ENCODE measurements at regions not wholly inside any gene's neighbourhood (a gene's known extent, or its start where the extent isn't known, plus 50 kb on each side); places are given as distances from the start of the nearest gene placed in this dataset.

GRCh38 chr10:52956861-52957260 is 184.3 kb upstream of the MBL2 start:
- Mint-ChIP-seq H3K9me3 (ENCODE audit: unreplicated experiment) (no peaks in the 10 kb centered on the region), H3K4me1 (ENCODE audit: unreplicated experiment) (no peaks in the 10 kb centered on the region), H3K27ac (ENCODE audit: unreplicated experiment) (no peak overlapping the region), H3K36me3 (ENCODE audit: low read depth, unreplicated experiment) (no peaks in the 10 kb centered on the region), H3K27me3 (ENCODE audit: unreplicated experiment) (peaks cover 2% of the 10 kb centered on the region), H3K4me3 (ENCODE audit: unreplicated experiment) (no peak overlapping the region)
- TF ChIP-seq CTCF (IDR thresholded peaks at IDR 0.05; ENCODE audit: unreplicated experiment): no peak
- no peak for DNase-seq (ENCODE audit: low spot score)

GRCh38 chr10:52956461-52956860 is 183.9 kb upstream of the MBL2 start:
- no peak overlapping the region for H3K27ac Mint-ChIP-seq (ENCODE audit: unreplicated experiment)
- H3K36me3 Mint-ChIP-seq (ENCODE audit: low read depth, unreplicated experiment): no peaks in the 10 kb centered on the region
- TF ChIP-seq CTCF (IDR thresholded peaks at IDR 0.05; ENCODE audit: unreplicated experiment): no peak
- H3K4me1 Mint-ChIP-seq (ENCODE audit: unreplicated experiment): no peaks in the 10 kb centered on the region
- no peak for DNase-seq (ENCODE audit: low spot score)
- no peaks in the 10 kb centered on the region for H3K9me3 Mint-ChIP-seq (ENCODE audit: unreplicated experiment)
- H3K4me3 Mint-ChIP-seq (ENCODE audit: unreplicated experiment): no peak overlapping the region
- peaks cover 2% of the 10 kb centered on the region for H3K27me3 Mint-ChIP-seq (ENCODE audit: unreplicated experiment)

- Mint-ChIP-seq H3K4me3 (ENCODE audit: unreplicated experiment) (no peak overlapping the region), H3K9me3 (ENCODE audit: unreplicated experiment) (no peaks in the 10 kb centered on the region), H3K27me3 (ENCODE audit: unreplicated experiment) (peaks cover 2% of the 10 kb centered on the region), H3K36me3 (ENCODE audit: low read depth, unreplicated experiment) (no peaks in the 10 kb centered on the region), H3K27ac (ENCODE audit: unreplicated experiment) (no peak overlapping the region), H3K4me1 (ENCODE audit: unreplicated experiment) (no peaks in the 10 kb centered on the region)
- TF ChIP-seq CTCF (IDR thresholded peaks at IDR 0.05; ENCODE audit: unreplicated experiment): no peak
- DNase-seq (ENCODE audit: low spot score): no peak
Observed at GRCh38 chr10:52955337-52955736, 182.8 kb upstream of the MBL2 start.

- H3K36me3 Mint-ChIP-seq (ENCODE audit: low read depth, unreplicated experiment): no peaks in the 10 kb centered on the region
- peaks cover 2% of the 10 kb centered on the region for H3K27me3 Mint-ChIP-seq (ENCODE audit: unreplicated experiment)
- DNase-seq (ENCODE audit: low spot score): no peak
- H3K9me3 Mint-ChIP-seq (ENCODE audit: unreplicated experiment): no peaks in the 10 kb centered on the region
- no peaks in the 10 kb centered on the region for H3K4me1 Mint-ChIP-seq (ENCODE audit: unreplicated experiment)
- H3K27ac Mint-ChIP-seq (ENCODE audit: unreplicated experiment): no peak overlapping the region
- TF ChIP-seq CTCF (IDR thresholded peaks at IDR 0.05; ENCODE audit: unreplicated experiment): no peak
- H3K4me3 Mint-ChIP-seq (ENCODE audit: unreplicated experiment): no peak overlapping the region
Observed at GRCh38 chr10:52954407-52954806, 181.8 kb upstream of the MBL2 start.

GRCh38 chr10:52952391-52953055 is 179.9 kb upstream of the MBL2 start:
- Mint-ChIP-seq H3K27ac (ENCODE audit: unreplicated experiment) (no peak overlapping the region), H3K4me1 (ENCODE audit: unreplicated experiment) (no peaks in the 10 kb centered on the region), H3K27me3 (ENCODE audit: unreplicated experiment) (peaks cover 4% of the 10 kb centered on the region), H3K4me3 (ENCODE audit: unreplicated experiment) (no peak overlapping the region), H3K36me3 (ENCODE audit: low read depth, unreplicated experiment) (no peaks in the 10 kb centered on the region), H3K9me3 (ENCODE audit: unreplicated experiment) (no peaks in the 10 kb centered on the region)
- no peak for DNase-seq (ENCODE audit: low spot score)
- TF ChIP-seq CTCF (IDR thresholded peaks at IDR 0.05; ENCODE audit: unreplicated experiment): no peak
